ENCODE measurements at regions not wholly inside any gene's neighbourhood (a gene's known extent, or its start where the extent isn't known, plus 50 kb on each side); places are given as distances from the start of the nearest gene placed in this dataset.
A peak's percentile ranks its signal among the peaks of the same experiment; 100 is the strongest.

DNA sequence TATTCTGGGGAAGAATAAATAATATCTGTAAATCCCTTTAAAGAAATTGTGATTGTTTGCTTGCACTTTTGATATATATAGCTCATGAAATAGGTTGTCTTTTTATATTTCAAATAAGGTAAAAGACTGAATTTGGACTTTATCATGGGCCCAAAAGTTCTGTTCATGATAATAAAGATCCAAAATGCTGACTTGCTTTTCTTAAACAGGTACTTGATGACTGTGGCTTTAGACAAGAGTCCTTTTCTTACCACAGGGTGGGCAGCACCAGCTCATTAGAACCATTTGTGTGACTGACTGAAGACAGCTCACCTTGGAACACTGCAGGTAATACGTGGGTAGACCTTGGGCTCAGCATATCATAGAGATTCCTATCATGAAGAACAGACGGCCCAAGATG is 432.6 kb downstream of the ETNK1 start:
- Histone ChIP-seq H3K9ac (ENCODE audit: low read depth, low read length) (no peak overlapping the region), H3K36me3 (ENCODE audit: control insufficient read depth, insufficient read depth, low read length) (no peaks in the 10 kb centered on the region), H3K27me3 (ENCODE audit: control insufficient read depth, insufficient read depth, low read length) (no peaks in the 10 kb centered on the region), H3K4me3 (ENCODE audit: low read depth, low read length) (no peak overlapping the region), H3K4me1 (ENCODE audit: control insufficient read depth, insufficient read depth, low read length) (peaks cover 6% of the 10 kb centered on the region), H3K27ac (ENCODE audit: low read depth, low read length) (no peak overlapping the region), H3K9me3 (ENCODE audit: control insufficient read depth, insufficient read depth, low read length) (no peaks in the 10 kb centered on the region)

DNA sequence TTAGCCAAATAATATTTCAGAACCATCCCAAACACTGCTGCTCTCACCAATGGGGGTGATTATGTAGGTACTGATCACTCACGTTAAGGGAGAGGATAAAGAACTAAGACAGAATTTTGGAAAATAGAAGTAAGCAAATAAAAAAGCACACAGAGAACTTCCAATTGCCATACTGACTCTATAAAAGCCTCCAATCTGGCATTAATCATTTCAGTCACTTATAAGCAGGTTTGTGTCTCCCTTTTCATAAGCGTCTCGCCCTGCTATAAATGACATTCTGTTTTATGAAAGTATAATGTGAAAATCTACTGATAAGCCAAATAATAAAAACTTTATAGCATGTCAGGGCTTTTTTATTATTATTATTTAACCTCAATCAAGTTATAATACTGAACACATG is 435.2 kb downstream of the ETNK1 start:
- Histone ChIP-seq H3K27ac (ENCODE audit: low read depth, low read length) (no peak overlapping the region), H3K9me3 (ENCODE audit: control insufficient read depth, insufficient read depth, low read length) (no peaks in the 10 kb centered on the region), H3K9ac (ENCODE audit: low read depth, low read length) (no peak overlapping the region), H3K4me3 (ENCODE audit: low read depth, low read length) (no peak overlapping the region), H3K27me3 (ENCODE audit: control insufficient read depth, insufficient read depth, low read length) (no peaks in the 10 kb centered on the region), H3K36me3 (ENCODE audit: control insufficient read depth, insufficient read depth, low read length) (no peaks in the 10 kb centered on the region), H3K4me1 (ENCODE audit: control insufficient read depth, insufficient read depth, low read length) (0 out of 2 replicates have a peak, but pooled peaks cover 2% of the 10 kb centered on the region)

DNA sequence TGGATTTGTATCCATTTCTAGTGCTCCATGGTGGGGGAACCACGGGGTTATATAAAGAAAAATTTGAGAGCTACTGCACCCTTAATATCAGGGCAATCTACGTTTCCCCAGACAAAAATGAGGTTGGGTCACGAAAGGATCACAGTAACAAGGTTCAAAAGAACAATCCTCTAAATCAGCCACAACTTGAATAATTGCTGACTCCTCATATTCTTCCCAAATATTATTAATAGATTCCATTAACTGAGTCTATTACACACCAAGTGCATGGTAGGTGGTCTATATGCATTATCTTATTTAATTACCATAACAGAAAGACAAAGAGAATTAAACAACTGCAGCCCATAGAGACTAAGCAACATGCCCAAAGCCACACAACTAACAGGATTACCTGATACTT is 438.2 kb downstream of the ETNK1 start:
- H3K9ac ChIP-seq (ENCODE audit: low read depth, low read length), result no peak overlapping the region
- no peaks in the 10 kb centered on the region for H3K4me1 ChIP-seq (ENCODE audit: control insufficient read depth, insufficient read depth, low read length)
- no peaks in the 10 kb centered on the region for H3K9me3 ChIP-seq (ENCODE audit: control insufficient read depth, insufficient read depth, low read length)
- no peak overlapping the region for H3K4me3 ChIP-seq (ENCODE audit: low read depth, low read length)
- no peaks in the 10 kb centered on the region for H3K36me3 ChIP-seq (ENCODE audit: control insufficient read depth, insufficient read depth, low read length)
- H3K27me3 ChIP-seq (ENCODE audit: control insufficient read depth, insufficient read depth, low read length), result no peaks in the 10 kb centered on the region
- no peak overlapping the region for H3K27ac ChIP-seq (ENCODE audit: low read depth, low read length)

DNA sequence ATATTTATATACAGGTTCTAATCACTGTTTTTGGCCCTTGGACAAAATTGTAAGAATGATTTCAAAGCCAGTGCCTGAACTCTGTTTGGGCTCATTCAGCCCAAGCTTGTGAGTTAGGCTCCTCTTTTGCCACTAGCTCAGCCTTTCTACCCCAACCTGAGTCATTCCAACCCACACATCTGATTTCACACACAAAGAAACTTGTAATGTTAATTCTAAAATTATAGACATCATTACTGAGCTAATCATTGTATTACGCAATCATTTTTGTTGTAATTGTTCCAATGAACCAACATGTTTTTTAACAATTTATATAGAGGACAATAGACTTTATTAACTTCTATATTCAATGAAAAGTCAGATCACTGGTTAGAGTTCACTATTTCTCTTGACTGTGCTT is 441.1 kb downstream of the ETNK1 start:
- H3K9ac ChIP-seq (ENCODE audit: low read depth, low read length), result no peak overlapping the region
- no peaks in the 10 kb centered on the region for H3K36me3 ChIP-seq (ENCODE audit: control insufficient read depth, insufficient read depth, low read length)
- H3K9me3 ChIP-seq (ENCODE audit: control insufficient read depth, insufficient read depth, low read length), result no peaks in the 10 kb centered on the region
- no peaks in the 10 kb centered on the region for H3K4me1 ChIP-seq (ENCODE audit: control insufficient read depth, insufficient read depth, low read length)
- no peak overlapping the region for H3K4me3 ChIP-seq (ENCODE audit: low read depth, low read length)
- no peaks in the 10 kb centered on the region for H3K27me3 ChIP-seq (ENCODE audit: control insufficient read depth, insufficient read depth, low read length)
- no peak overlapping the region for H3K27ac ChIP-seq (ENCODE audit: low read depth, low read length)

DNA sequence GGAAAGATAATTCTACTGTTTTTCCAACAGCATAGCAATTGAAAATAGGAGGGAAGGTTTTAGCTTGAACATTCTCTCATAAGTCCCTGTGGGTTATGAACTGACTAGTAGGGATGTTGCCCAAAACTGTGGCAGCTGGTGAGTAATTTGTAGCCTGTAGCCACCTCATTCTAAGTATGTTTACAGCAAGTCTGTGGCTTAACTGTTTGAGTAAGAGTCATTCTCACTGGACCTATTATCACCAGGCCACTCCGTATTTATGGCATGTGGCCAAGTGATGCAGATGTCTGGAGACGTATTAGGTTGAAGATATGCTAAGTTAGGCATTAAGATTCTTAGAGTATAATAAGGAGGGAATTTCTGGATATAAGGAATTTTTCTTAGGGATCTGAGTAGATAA is 458.3 kb downstream of the ETNK1 start:
- H3K4me3 ChIP-seq (ENCODE audit: low read depth, low read length), result no peak overlapping the region
- H3K4me1 ChIP-seq (ENCODE audit: control insufficient read depth, insufficient read depth, low read length), result no peaks in the 10 kb centered on the region
- no peak overlapping the region for H3K9ac ChIP-seq (ENCODE audit: low read depth, low read length)
- H3K27me3 ChIP-seq (ENCODE audit: control insufficient read depth, insufficient read depth, low read length), result no peaks in the 10 kb centered on the region
- H3K27ac ChIP-seq (ENCODE audit: low read depth, low read length), result no peak overlapping the region
- H3K9me3 ChIP-seq (ENCODE audit: control insufficient read depth, insufficient read depth, low read length), result no peaks in the 10 kb centered on the region
- H3K36me3 ChIP-seq (ENCODE audit: control insufficient read depth, insufficient read depth, low read length), result no peaks in the 10 kb centered on the region

DNA sequence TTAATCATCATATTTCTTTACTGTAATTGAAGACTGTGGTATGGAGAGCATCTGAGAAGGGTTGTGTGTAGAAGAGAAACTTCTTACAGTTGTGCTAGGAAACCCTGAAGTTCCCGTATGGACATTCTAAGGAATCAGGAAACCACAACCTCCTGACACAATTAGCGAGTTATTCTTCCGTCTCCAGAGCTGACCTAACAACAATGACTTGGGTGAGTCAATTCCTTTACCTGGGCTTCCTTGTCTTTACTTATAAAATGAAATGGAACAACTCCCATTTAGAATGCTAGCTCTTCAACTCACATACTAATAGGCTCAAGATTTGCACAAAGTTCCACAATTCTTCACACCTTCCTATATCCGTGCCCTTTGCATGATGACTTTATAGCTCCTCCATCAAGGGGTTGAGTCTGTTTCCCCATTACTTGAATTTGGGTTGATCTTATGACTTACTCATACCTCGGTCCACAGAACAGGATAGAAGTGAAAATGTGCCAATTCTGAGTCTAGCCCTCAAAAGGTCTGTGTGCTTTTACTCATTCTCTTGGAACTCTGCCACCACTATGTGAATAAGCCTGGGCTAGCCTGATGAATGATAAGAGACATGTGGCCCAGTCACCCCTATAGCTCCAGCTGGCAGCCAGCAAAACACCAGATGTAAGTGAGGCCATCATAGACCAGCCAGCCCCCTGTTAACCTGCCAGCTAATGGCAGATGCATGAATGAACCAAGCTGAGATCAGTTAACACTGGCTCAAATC is 459.4 kb downstream of the ETNK1 start:
- Histone ChIP-seq H3K9me3 (ENCODE audit: control insufficient read depth, insufficient read depth, low read length) (no peaks in the 10 kb centered on the region), H3K27ac (ENCODE audit: low read depth, low read length) (no peak overlapping the region), H3K9ac (ENCODE audit: low read depth, low read length) (no peak overlapping the region), H3K4me3 (ENCODE audit: low read depth, low read length) (no peak overlapping the region), H3K36me3 (ENCODE audit: control insufficient read depth, insufficient read depth, low read length) (no peaks in the 10 kb centered on the region), H3K27me3 (ENCODE audit: control insufficient read depth, insufficient read depth, low read length) (no peaks in the 10 kb centered on the region), H3K4me1 (ENCODE audit: control insufficient read depth, insufficient read depth, low read length) (no peaks in the 10 kb centered on the region)

DNA sequence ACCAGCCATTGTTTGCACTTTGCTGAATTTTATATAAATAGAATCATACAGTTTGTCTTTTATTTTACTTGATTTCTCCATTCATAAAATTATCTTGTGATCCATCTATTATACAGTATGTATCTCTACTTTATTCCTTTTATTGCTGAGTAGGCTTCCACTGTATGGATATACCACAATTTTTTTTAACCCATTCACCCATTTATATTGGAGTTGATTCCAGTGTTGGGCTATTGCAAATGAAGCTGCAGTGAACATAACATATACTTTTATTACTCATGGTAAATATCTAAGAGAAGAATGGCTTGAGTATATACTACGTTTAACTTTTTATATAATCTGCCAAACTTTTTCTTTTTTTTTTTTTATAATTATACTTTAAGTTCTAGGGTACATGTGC is 463.6 kb downstream of the ETNK1 start:
- Histone ChIP-seq H3K4me3 (ENCODE audit: low read depth, low read length) (no peak overlapping the region), H3K4me1 (ENCODE audit: control insufficient read depth, insufficient read depth, low read length) (no peaks in the 10 kb centered on the region), H3K27ac (ENCODE audit: low read depth, low read length) (no peak overlapping the region), H3K9me3 (ENCODE audit: control insufficient read depth, insufficient read depth, low read length) (no peaks in the 10 kb centered on the region), H3K27me3 (ENCODE audit: control insufficient read depth, insufficient read depth, low read length) (no peaks in the 10 kb centered on the region), H3K36me3 (ENCODE audit: control insufficient read depth, insufficient read depth, low read length) (no peaks in the 10 kb centered on the region), H3K9ac (ENCODE audit: low read depth, low read length) (no peak overlapping the region)

DNA sequence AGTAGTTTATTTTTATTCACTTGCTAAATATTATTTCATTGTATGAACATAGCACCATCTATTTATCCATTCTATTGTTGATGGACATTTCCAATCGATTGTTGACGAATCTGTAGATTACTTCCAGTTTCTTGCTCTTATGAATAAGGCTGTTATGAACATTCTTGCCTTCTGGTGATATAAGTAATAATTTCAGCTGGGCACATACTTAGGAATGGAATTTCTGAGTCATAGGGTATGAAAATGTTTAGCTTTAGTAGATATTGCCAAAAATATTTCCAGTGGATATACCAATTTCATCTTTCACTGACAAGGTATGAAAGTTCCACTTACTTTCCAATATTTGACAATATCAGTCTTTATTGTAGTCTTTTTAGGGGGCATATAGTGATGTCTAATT is 468.5 kb downstream of the ETNK1 start:
- H3K27me3 ChIP-seq (ENCODE audit: control insufficient read depth, insufficient read depth, low read length), result no peaks in the 10 kb centered on the region
- no peaks in the 10 kb centered on the region for H3K9me3 ChIP-seq (ENCODE audit: control insufficient read depth, insufficient read depth, low read length)
- peaks cover 6% of the 10 kb centered on the region for H3K4me1 ChIP-seq (ENCODE audit: control insufficient read depth, insufficient read depth, low read length)
- no peaks in the 10 kb centered on the region for H3K36me3 ChIP-seq (ENCODE audit: control insufficient read depth, insufficient read depth, low read length)
- no peak overlapping the region for H3K27ac ChIP-seq (ENCODE audit: low read depth, low read length)
- no peak overlapping the region for H3K9ac ChIP-seq (ENCODE audit: low read depth, low read length)
- H3K4me3 ChIP-seq (ENCODE audit: low read depth, low read length), result no peak overlapping the region

DNA sequence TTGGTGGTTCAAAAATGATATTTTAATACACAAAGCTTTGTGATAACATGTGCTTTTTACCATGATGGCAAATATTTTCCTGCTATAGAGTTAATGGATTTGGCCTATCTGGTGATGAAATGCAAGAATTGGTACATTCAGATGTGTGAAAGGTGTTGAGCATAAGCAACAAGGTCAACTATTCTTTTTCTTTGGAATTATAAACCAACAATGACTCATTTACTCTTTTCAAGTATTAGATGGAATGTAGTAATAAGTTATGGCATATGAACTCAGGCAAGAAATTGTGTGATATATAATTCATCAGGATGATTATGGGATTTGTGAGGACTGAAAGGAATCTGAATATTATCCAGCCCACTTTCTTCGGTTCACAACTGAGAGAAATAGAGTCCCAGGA is 471.4 kb downstream of the ETNK1 start:
- Histone ChIP-seq H3K27me3 (ENCODE audit: control insufficient read depth, insufficient read depth, low read length) (no peaks in the 10 kb centered on the region), H3K9me3 (ENCODE audit: control insufficient read depth, insufficient read depth, low read length) (no peaks in the 10 kb centered on the region), H3K27ac (ENCODE audit: low read depth, low read length) (no peak overlapping the region), H3K9ac (ENCODE audit: low read depth, low read length) (no peak overlapping the region), H3K4me3 (ENCODE audit: low read depth, low read length) (no peak overlapping the region), H3K36me3 (ENCODE audit: control insufficient read depth, insufficient read depth, low read length) (no peaks in the 10 kb centered on the region), H3K4me1 (ENCODE audit: control insufficient read depth, insufficient read depth, low read length) (peaks cover 33% of the 10 kb centered on the region)

DNA sequence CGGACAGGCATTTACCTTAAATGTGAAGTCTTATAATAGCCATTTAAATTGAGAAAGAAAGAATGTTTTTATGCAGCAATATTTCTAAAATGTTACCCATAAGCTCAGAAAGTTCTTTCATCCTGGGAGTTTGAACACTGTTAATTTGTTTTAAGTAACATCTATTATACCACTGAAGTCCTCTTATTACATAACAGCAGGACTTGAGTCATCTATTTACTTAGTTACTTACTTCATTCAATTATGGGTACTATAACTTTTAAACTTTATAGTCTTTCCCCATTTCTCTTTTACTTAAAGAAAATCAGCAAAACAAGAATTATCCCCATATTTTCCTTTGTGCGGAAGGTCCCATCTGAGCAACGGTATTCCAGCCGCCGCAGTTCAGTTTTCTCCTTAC is 473.1 kb downstream of the ETNK1 start:
- no peaks in the 10 kb centered on the region for H3K27me3 ChIP-seq (ENCODE audit: control insufficient read depth, insufficient read depth, low read length)
- no peaks in the 10 kb centered on the region for H3K9me3 ChIP-seq (ENCODE audit: control insufficient read depth, insufficient read depth, low read length)
- peaks cover 34% of the 10 kb centered on the region for H3K4me1 ChIP-seq (ENCODE audit: control insufficient read depth, insufficient read depth, low read length)
- no peak overlapping the region for H3K9ac ChIP-seq (ENCODE audit: low read depth, low read length)
- peak overlapping the region; percentile 86 for H3K27ac ChIP-seq (ENCODE audit: low read depth, low read length)
- no peaks in the 10 kb centered on the region for H3K36me3 ChIP-seq (ENCODE audit: control insufficient read depth, insufficient read depth, low read length)
- no peak overlapping the region for H3K4me3 ChIP-seq (ENCODE audit: low read depth, low read length)

DNA sequence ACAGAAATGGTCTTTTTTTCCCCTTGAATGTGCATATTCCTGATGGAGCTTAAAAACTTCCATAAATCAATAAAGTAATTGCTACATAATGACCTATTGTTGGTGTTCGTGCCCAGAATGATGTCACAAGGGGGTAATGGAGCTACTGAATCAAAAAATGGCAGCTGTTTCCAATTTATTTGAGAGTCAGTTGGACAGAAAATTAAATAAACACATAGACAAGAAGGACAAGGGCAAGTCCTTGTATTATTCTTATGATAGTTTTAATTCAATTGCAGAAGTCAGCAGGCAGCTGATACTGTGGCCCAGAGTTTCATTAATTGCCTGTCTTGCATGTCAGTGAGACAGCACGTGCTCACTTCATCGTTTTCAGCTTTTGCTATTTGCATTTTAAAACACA is 473.5 kb downstream of the ETNK1 start:
- H3K27me3 ChIP-seq (ENCODE audit: control insufficient read depth, insufficient read depth, low read length), result no peaks in the 10 kb centered on the region
- H3K9me3 ChIP-seq (ENCODE audit: control insufficient read depth, insufficient read depth, low read length), result no peaks in the 10 kb centered on the region
- H3K9ac ChIP-seq (ENCODE audit: low read depth, low read length), result no peak overlapping the region
- no peaks in the 10 kb centered on the region for H3K36me3 ChIP-seq (ENCODE audit: control insufficient read depth, insufficient read depth, low read length)
- peaks cover 34% of the 10 kb centered on the region for H3K4me1 ChIP-seq (ENCODE audit: control insufficient read depth, insufficient read depth, low read length)
- H3K4me3 ChIP-seq (ENCODE audit: low read depth, low read length), result no peak overlapping the region
- H3K27ac ChIP-seq (ENCODE audit: low read depth, low read length), result peak overlapping the region; percentile 86
